ENCODE measurements at regions not wholly inside any gene's neighbourhood (a gene's known extent, or its start where the extent isn't known, plus 50 kb on each side); places are given as distances from the start of the nearest gene placed in this dataset.
"Not testable (repeated sequence)": the region's sequence is repeated elsewhere in the genome, so short reads cannot be mapped to it uniquely, and the experiment has no call there.

- DNase-seq (ENCODE audit: low read depth in 2 of 2): no peak
Observed at GRCh38 chr2:45117383-45117782, 108.1 kb upstream of the SIX2 start.

- DNase-seq (ENCODE audit: low read depth in 2 of 2): no peak
Observed at GRCh38 chr2:45115181-45115580, 105.9 kb upstream of the SIX2 start.

GRCh38 chr2:45114221-45114955, 105.1 kb upstream of the SIX2 start:
- DNase-seq (ENCODE audit: low read depth in 2 of 2): no peak

- no peak for DNase-seq (ENCODE audit: low read depth in 2 of 2)
Observed at GRCh38 chr2:45112750-45113149, 103.5 kb upstream of the SIX2 start.

GRCh38 chr2:45105050-45105582, 95.9 kb upstream of the SIX2 start:
- DNase-seq (ENCODE audit: low read depth in 2 of 2): no peak

GRCh38 chr2:45104429-45104828, 95.2 kb upstream of the SIX2 start:
- DNase-seq (ENCODE audit: low read depth in 2 of 2): no peak

GRCh38 chr2:45103351-45104345, 94.4 kb upstream of the SIX2 start:
- DNase-seq (ENCODE audit: low read depth in 2 of 2): no peak

- no peak for DNase-seq (ENCODE audit: low read depth in 2 of 2)
Observed at GRCh38 chr2:45102579-45103117, 93.4 kb upstream of the SIX2 start.

GRCh38 chr2:45102141-45102540, 92.9 kb upstream of the SIX2 start:
- no peak for DNase-seq (ENCODE audit: low read depth in 2 of 2)

- no peak for DNase-seq (ENCODE audit: low read depth in 2 of 2)
Observed at GRCh38 chr2:45096996-45097395, 87.7 kb upstream of the SIX2 start.

- not testable (repeated sequence) for DNase-seq (ENCODE audit: low read depth in 2 of 2)
Observed at GRCh38 chr2:45096038-45096437, 86.8 kb upstream of the SIX2 start.

GRCh38 chr2:45093663-45094062, 84.4 kb upstream of the SIX2 start:
- DNase-seq (ENCODE audit: low read depth in 2 of 2): no peak

GRCh38 chr2:45093181-45093580, 83.9 kb upstream of the SIX2 start:
- no peak for DNase-seq (ENCODE audit: low read depth in 2 of 2)

- DNase-seq (ENCODE audit: low read depth in 2 of 2): no peak
Observed at GRCh38 chr2:45089554-45090261, 80.5 kb upstream of the SIX2 start.

- DNase-seq (ENCODE audit: low read depth in 2 of 2): no peak
Observed at GRCh38 chr2:45085487-45085886, 76.2 kb upstream of the SIX2 start.

- no peak for DNase-seq (ENCODE audit: low read depth in 2 of 2)
Observed at GRCh38 chr2:45084361-45085020, 75.2 kb upstream of the SIX2 start.

- no peak for DNase-seq (ENCODE audit: low read depth in 2 of 2)
Observed at GRCh38 chr2:45083175-45083574, 73.9 kb upstream of the SIX2 start.

GRCh38 chr2:45074713-45075112, 65.5 kb upstream of the SIX2 start:
- no peak for DNase-seq (ENCODE audit: low read depth in 2 of 2)

- DNase-seq (ENCODE audit: low read depth in 2 of 2): no peak
Observed at GRCh38 chr2:45072862-45073237, 63.6 kb upstream of the SIX2 start.

GRCh38 chr2:45072064-45072861, 63.0 kb upstream of the SIX2 start:
- DNase-seq (ENCODE audit: low read depth in 2 of 2): no peak
